A673 (cell line): ENCODE measurements at regions not wholly inside any gene's neighbourhood (a gene's known extent, or its start where the extent isn't known, plus 50 kb on each side); places are given as distances from the start of the nearest gene placed in this dataset.

ENCODE experiments used
- EZH2 ChIP-seq: fragments of 200-600 bp; sonication (generic); IDR thresholded peaks from 2 replicates; pipeline ENCODE4 v1.6.1; 2017; ENCODE audit warnings: borderline replicate concordance, low read depth, mild to moderate bottlenecking, mixed read lengths, antibody characterized with exemption, low read length; ENCODE audit not compliant: poor library complexity, severe bottlenecking
- TF ChIP-seq, protein P1 (sequence below): fragments of 300-800, 200-600 bp; sonication (generic); conservative IDR thresholded peaks from 2 replicates; pipeline ENCODE4 v1.5.1; 2017; ENCODE audit warnings: low read depth, mild to moderate bottlenecking, antibody characterized with exemption, low read length, moderate library complexity, mixed read lengths

DNA sequence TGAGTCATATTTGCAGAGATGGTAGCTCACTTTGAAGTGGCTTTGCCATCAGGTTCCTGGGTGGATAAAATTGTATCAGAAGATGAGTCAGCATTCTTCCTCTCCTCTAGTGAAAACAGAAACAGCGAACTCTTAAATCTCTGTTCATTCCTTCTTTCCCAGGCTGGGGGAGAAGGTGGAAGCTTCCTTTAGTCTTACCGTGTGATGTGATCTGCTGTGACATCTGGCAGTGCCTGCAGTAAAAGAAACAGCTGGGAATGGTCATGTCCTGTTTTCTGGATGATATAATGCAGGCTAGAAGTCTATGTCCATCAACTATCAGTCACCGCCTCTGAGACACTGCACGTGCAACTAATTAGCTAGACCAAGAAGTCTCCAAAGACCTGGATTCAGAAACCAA, 171.6 kb downstream of the VAPA start:
- TF ChIP-seq, protein P1, sequence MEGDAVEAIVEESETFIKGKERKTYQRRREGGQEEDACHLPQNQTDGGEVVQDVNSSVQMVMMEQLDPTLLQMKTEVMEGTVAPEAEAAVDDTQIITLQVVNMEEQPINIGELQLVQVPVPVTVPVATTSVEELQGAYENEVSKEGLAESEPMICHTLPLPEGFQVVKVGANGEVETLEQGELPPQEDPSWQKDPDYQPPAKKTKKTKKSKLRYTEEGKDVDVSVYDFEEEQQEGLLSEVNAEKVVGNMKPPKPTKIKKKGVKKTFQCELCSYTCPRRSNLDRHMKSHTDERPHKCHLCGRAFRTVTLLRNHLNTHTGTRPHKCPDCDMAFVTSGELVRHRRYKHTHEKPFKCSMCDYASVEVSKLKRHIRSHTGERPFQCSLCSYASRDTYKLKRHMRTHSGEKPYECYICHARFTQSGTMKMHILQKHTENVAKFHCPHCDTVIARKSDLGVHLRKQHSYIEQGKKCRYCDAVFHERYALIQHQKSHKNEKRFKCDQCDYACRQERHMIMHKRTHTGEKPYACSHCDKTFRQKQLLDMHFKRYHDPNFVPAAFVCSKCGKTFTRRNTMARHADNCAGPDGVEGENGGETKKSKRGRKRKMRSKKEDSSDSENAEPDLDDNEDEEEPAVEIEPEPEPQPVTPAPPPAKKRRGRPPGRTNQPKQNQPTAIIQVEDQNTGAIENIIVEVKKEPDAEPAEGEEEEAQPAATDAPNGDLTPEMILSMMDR, result no peak
- TF ChIP-seq EZH2, result no peak
